Right hindlimb (tissue), 1 donor: ENCODE measurements at regions not wholly inside any gene's neighbourhood (a gene's known extent, or its start where the extent isn't known, plus 50 kb on each side); places are given as distances from the start of the nearest gene placed in this dataset.

Experiments
- DNase-seq: peaks from one replicate; pipeline ENCODE4 v3.0.0-alpha.2; 2018

- no peak for DNase-seq
Measured at GRCh38 chr12:41981013-41981412, 163.7 kb downstream of the GXYLT1 start.

GRCh38 chr12:41980390-41980789 is 164.3 kb downstream of the GXYLT1 start:
- DNase-seq, result no peak

DNA sequence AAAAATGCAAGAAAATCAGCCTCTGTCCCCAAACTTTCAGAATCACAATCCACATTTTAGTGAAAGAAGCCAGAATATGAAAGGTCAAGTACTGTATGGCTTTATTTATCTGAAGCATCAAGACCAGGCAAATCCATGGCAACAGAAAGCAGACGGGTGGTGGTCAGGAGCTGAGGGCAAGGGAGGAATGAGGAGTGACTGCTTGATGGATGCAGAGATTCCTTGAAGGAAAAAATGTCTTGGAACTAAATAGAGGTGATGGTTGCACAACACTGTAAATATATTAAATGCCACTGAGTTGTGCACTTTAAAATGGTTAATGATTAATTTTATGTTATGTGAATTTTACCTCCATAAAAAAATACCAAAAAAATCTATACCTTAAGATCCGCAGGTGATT is 165.1 kb downstream of the GXYLT1 start:
- DNase-seq, result no peak

GRCh38 chr12:41972598-41972997 is 172.1 kb downstream of the GXYLT1 start:
- no peak for DNase-seq

- DNase-seq, result no peak
Measured at GRCh38 chr12:41972196-41972595, 172.5 kb downstream of the GXYLT1 start.

DNA sequence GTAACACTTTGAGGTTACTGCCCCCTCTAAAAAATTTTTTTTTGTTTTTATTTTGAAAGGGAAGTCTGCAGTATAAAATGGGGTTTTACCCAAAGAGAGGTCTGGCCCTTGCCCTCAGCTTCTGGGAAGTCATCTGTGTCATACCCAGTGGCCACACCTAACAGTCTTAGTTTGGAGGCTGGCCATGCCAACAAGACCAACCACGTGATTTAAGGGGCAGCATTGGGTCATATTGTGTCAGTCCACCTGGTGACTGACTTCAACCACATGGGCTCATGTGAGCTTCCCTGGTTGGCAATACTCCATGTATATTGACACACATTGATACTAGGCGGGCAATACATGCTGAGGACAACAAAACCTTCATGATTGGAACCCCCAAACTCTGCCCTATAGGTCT is 173.9 kb downstream of the GXYLT1 start:
- no peak for DNase-seq

- DNase-seq, result no peak
Measured at GRCh38 chr12:41968599-41968998, 176.1 kb downstream of the GXYLT1 start.

DNA sequence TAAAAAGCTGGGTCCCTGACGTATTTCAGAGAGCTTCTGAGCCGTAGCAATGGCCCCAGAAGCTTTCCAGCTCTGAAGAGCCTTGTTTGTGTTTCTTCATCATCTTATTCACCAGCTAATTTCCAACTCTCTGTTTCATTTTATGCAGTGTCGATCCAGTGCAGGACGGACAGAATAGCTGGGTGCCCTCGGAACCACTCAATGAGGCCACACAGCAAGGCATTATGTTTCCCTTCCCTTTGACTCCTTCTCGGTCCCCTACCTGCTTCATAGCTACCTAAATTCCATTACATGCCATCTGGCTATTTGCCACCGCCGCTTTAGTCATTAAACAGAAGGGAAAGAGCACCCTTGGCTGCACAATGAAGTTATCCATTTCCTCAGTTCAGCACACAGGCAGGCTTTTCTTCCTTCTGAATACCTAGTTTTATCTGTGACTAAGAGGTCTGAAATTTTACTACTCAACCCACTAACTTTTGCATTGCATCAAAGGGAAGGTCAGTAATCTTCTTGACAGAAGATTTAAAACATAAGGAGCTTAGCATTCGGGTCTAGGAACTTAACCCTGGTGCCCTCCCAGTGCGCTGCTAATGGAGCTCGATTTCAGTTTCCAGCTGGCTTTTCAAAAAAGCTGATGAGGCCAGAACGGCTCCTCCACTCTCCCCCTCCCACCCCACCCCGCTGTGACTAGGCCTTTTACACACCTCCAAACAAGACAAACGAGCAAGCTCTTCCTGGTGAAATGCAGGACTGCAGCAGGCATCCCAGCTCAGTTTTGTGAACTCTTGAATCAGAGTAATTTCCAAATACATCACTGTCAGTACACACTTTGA is 176.8 kb downstream of the GXYLT1 start:
- peak; percentile 26 for DNase-seq

DNA sequence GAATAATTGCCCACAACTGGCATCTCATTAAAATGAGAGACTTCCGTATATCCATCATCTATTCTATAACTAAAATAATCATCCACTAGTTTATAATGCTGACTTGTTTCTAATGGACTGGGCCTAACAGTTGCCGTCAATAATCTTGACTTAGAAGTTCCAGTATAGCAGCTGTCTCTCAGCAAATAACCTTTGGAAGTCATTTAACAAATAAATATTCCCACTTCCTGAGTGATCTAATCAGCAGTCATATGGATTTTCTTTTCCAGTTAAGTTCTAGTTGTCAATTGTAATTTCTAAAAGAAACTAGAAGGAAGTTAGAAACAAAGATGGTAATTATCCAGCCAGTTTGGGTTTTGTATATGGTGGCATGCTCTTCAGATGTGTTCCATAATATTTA is 177.8 kb downstream of the GXYLT1 start:
- DNase-seq, result no peak

GRCh38 chr12:41966001-41966400 is 178.7 kb downstream of the GXYLT1 start:
- DNase-seq, result no peak

DNA sequence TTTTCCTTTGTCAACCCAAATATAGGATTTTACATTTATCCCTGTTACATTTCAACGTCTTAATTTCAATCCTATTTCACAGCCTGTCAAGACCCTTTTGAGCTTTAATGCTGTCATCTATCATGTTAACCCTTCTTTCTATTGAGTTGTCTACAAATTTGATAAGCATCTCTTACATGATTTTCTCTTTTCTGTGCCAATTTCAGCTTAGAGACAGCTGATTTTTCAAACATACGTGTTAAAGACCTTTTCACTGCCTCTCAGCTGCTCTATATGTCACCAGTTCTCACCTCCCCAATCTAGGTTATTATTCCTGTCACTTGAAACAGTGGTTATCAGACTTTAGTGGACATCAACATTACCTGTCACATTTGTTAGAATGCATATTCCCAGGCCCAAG is 181.3 kb downstream of the GXYLT1 start:
- DNase-seq, result no peak

GRCh38 chr12:41962171-41962572 is 182.5 kb downstream of the GXYLT1 start:
- DNase-seq, result peak; percentile 67

- no peak for DNase-seq
Measured at GRCh38 chr12:41959271-41959670, 185.4 kb downstream of the GXYLT1 start.

GRCh38 chr12:41956353-41956752 is 188.3 kb downstream of the GXYLT1 start:
- no peak for DNase-seq

GRCh38 chr12:41950455-41950854 is 194.2 kb downstream of the GXYLT1 start:
- no peak for DNase-seq

DNA sequence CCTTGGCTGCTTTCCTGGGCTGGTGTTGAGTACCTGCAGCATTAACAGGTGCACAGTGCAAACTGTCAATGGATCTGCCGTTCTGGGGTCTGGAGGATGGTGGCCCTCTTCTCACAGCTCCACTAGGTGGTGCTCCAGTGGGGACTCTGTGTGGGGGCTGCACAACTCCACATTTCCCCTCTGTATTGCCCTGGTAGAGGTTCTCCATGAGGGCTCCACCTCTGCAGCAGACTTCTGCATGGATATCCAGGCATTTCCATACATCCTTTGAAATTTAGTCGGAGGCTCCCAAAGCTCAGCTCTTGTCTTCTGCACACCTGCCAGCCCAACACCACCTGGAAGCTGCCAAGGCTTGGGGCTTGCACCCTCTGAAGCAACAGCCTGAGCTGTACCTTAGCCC is 198.6 kb downstream of the GXYLT1 start:
- DNase-seq, result no peak

DNA sequence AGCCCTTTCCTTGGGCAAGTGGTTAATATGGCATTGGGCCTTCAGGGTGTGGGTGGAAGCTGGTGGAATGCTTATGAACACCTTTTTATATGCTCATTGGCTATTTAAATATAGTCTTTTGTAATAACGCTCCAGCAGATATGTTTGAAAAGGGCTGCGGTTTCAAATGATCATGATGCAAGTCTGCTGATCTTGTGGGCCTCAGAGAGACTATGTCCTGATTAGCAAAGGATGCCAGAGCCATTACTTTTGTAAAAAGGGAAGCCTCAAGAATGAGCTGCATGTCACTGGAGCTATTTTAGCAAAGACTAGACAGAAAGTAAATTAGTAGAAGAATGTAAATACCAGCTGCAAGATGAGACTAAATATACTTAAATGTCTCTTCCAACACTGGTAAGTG is 200.5 kb downstream of the GXYLT1 start:
- no peak for DNase-seq

- no peak for DNase-seq
Measured at GRCh38 chr12:41943671-41944070, 201.0 kb downstream of the GXYLT1 start.

- no peak for DNase-seq
Measured at GRCh38 chr12:41942354-41942753, 202.3 kb downstream of the GXYLT1 start.

DNA sequence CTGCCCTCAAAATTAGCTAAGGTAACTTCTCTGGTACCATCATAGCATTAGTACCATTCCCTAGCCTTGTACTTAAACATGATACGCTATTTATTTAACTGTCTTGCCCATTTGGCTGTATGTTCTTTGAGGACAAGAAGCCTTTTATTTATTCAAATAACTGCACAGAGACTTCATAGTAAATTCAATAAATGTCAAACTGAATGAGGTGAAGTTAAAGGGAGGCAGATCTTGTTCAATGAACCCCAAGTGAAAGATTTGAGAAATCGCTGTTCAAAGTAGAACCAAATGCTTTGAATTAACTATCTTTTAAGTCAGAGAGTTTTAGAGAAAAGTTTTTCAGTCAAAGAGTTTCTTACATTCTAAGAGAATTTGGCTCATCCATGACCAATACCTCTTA is 203.6 kb downstream of the GXYLT1 start:
- no peak for DNase-seq

- no peak for DNase-seq
Measured at GRCh38 chr12:41940571-41940970, 204.1 kb downstream of the GXYLT1 start.

- DNase-seq, result no peak
Measured at GRCh38 chr12:41936333-41936732, 208.3 kb downstream of the GXYLT1 start.

- no peak for DNase-seq
Measured at GRCh38 chr12:41935911-41936310, 208.8 kb downstream of the GXYLT1 start.

- peak; percentile 80 for DNase-seq
Measured at GRCh38 chr12:41932470-41932991, 212.1 kb downstream of the GXYLT1 start.
